OCI-LY3 (cell line): ENCODE measurements at regions not wholly inside any gene's neighbourhood (a gene's known extent, or its start where the extent isn't known, plus 50 kb on each side); places are given as distances from the start of the nearest gene placed in this dataset.
"Not testable (repeated sequence)": the region's sequence is repeated elsewhere in the genome, so short reads cannot be mapped to it uniquely, and the experiment has no call there.

Experiments used
- CTCF ChIP-seq: fragments of 200-600, 300-600 bp; sonication (generic); IDR thresholded peaks from 2 replicates; pipeline ENCODE4 v1.5.1; 2014; ENCODE audit warnings: antibody characterized with exemption, low read length, low read depth
- EZH2phosphoT487 ChIP-seq: fragments of 200-600 bp; shearing (Covaris generic); IDR thresholded peaks from 2 replicates; pipeline ENCODE4 v1.6.1; 2018; ENCODE audit warnings: antibody characterized with exemption, mixed run types, low read depth

- TF ChIP-seq CTCF, EZH2phosphoT487: not testable (repeated sequence)
These were observed 53.8 kb upstream of the ECHDC3 start for GRCh38 chr10:11688448-11688795.
